Medulla oblongata (tissue), 1 donor: ENCODE measurements at regions not wholly inside any gene's neighbourhood (a gene's known extent, or its start where the extent isn't known, plus 50 kb on each side); places are given as distances from the start of the nearest gene placed in this dataset.
"Not testable (repeated sequence)": the region's sequence is repeated elsewhere in the genome, so short reads cannot be mapped to it uniquely, and the experiment has no call there.

Experiments
- DNase-seq: peaks from one replicate; pipeline ENCODE4 v3.0.0-alpha.2; 2015; ENCODE audit errors: extremely low spot score

- no peak for DNase-seq
Observed at GRCh38 chr18:64415218-64415617, 266.3 kb upstream of the LINC00305 start.

GRCh38 chr18:64410685-64411084 lies 261.8 kb upstream of the LINC00305 start:
- DNase-seq, result no peak

DNA sequence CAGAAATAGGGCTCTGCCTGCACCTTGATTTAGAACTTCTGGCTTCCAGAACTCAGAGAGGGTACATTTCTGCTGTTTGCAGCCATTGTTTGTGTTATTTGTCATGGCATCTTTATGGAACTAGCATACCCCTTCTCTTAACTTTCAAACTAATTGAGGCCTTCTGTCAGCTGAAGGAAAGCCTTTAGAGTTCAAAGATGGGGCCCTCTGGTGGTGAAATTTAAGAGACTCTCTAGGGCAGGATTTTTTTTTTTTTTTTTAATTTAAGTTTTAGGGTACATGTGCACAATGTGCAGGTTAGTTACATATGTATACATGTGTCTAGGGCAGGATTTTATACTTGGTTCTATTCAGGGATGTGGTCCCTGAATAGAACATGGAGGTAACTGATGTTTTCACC lies 260.6 kb upstream of the LINC00305 start:
- DNase-seq, result no peak

GRCh38 chr18:64407606-64408005 lies 258.7 kb upstream of the LINC00305 start:
- no peak for DNase-seq

DNA sequence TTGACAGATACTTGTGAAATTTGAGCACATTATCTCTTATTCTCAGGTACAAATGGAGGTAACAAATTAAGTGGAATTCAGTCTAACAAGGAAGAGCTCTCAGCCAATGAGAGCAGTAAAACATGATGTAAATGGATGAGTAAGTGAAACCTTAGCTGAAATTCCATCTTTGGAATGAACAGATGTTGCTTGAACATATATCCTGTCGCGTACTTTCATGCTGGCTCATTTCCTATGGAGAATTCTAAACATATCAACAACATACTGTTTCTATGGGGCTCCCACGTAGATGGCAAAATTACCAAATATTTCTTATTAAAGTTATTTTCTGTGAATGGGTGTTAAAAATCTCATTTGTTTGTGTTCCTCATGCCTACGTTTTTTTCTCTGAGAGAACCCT lies 256.3 kb upstream of the LINC00305 start:
- no peak for DNase-seq

DNA sequence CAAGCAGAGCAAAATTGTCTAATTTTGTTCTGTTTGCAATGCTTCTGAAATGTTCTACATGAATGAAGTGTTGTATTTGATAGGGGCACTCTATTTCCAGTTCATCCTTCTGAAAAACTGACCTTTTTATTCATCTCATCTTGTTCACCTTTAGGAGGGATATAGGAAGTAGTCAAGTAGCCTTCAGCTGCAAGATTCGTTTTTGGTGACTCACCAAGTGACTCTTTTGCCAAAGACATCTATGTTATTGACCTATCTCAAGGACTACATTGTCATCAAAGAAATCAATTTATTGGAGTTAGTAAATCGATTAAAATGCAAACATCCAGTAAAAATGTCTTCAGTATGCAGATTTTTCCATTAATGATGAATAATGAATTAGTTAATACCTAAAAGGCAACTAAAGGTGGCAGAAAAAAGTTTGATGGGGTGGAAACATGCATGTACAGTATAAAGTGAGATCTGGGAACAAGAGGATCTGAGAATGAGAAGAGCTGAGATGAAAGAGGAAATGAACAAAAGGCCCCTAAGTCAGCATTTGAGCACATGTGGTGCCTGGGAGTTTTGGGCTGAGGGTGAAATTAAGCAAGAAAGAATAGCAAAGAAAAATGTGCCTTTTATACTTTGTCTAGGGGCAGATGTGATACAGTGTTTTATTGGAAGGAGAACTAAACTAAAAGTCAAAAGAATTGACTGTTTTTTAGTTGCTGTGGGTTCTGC lies 255.1 kb upstream of the LINC00305 start:
- DNase-seq, result no peak

GRCh38 chr18:64402636-64403035 lies 253.7 kb upstream of the LINC00305 start:
- DNase-seq, result no peak

GRCh38 chr18:64401268-64402060 lies 252.6 kb upstream of the LINC00305 start:
- no peak for DNase-seq

- no peak for DNase-seq
Observed at GRCh38 chr18:64399566-64399965, 250.7 kb upstream of the LINC00305 start.

DNA sequence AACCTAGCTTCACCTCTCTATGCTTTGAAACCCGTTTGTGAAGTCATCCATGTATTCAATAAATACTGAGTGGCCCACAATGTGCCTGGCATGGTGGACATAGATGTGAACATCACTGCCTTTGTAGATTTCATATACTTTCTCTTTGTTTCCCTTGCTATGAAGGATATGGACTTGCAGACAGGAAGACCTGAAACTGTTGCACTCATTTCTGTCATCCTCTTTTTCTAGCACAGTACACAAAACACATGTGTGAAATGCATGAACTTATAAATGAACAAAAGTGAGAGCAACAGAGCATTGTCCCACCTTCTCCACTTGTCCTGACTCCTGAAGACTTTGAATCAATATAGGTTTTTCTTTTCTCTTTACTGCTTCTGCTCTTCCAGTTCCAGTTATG lies 249.4 kb upstream of the LINC00305 start:
- no peak for DNase-seq

DNA sequence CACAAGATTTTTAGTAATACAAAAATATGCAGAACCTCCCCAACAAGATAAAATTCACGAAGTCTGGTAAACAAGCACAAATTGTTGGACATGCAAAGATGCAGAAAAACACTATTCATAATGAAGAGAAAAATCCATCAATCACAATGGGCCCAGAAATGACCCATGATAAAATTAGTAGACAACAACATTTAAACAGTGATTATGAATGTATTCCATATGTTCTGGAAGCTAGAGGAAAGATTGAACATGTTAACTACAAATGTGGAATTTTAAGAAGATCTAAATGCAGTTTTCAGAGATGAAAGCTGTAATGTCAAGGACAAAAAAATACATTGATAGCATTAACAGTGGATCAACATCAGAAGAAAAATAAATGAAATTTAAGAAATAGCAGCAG lies 243.3 kb upstream of the LINC00305 start:
- no peak for DNase-seq

DNA sequence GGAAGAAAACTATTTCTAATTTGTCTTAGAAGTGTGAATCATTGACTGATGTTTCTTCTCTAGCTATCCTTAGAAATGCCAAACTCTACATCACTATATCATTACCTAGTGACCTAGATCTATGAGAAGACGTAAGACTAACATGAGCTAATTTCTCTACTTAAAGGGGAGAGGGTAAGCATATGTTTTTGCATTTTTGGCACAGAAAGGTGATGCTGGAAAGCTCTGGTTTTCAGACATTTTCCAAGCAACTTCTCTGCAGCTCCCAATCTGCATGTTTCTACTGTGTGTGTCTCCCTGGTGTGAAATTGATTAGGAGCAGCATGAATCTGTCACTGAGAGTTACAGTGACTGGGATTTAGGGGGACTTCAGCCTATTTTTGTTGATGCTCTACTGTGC lies 235.2 kb upstream of the LINC00305 start:
- DNase-seq, result no peak

- DNase-seq, result no peak
Observed at GRCh38 chr18:64380117-64380516, 231.2 kb upstream of the LINC00305 start.

GRCh38 chr18:64379662-64380061 lies 230.8 kb upstream of the LINC00305 start:
- DNase-seq, result no peak

DNA sequence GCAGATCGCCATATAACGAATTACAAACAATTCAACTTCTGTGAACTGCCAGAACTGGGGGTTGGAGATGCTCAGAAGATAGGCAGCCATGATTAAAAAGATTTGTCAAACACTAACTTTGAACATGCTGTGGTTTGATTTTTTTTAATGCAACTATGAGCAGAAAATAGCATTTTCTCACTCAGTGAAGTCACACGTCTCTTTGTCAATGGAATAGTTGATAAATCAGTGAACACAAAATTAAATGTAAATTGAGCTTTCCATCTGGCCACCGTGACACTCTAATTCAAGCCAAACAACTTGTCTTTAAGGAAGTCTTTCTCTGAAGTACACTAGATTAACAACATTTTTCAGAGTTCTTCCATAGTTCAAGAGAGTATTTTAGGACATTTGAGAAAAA lies 228.6 kb upstream of the LINC00305 start:
- DNase-seq, result no peak

DNA sequence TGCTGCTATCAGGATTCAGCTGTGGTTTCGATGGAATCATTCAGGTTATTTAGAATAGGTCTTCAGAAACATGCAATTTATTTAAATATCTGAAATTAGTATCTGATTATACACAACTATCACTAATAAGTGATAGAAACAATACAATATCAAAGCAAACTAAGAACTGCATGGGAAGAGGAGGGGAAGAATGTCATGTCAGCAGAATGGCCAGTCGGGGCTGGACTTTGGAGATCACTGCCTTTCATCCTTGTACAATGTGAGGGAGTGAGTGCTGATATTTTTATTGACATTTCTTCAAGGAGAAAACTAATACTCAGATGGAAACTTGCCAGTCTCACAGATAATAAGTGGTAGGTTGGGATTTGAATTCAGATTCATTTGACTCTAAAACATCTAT lies 224.0 kb upstream of the LINC00305 start:
- DNase-seq, result no peak

DNA sequence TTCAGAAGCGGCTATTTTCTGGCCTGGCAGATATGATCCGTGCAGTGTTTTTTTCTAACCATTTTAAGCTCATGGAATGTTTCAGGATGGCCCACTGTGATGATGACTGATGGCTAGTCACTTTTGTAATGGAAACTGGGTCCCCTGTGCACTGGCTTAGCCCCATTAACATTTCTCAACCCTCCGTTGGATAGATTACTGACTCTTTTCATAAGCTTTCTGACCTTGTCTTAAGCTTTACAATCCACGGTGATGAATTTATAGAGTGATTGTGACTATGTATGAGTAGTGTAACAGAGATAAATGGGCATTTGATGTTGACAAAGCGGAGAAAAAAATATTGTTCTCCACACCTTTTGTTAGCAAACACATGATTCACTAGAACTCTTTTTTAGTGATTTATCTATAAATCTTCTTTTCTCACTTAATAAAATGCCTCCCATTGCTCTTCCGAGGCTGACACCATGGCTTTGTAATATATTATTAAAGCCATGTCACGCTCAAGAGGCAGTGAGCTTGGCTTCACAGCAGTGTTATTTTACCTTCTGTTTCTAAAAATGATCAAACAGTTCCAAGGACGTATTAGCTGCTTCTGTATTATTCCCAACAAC lies 221.0 kb upstream of the LINC00305 start:
- not testable (repeated sequence) for DNase-seq

GRCh38 chr18:64365106-64365505 lies 216.2 kb upstream of the LINC00305 start:
- DNase-seq, result no peak

GRCh38 chr18:64337673-64338072 lies 188.8 kb upstream of the LINC00305 start:
- DNase-seq, result no peak

GRCh38 chr18:64337018-64337417 lies 188.1 kb upstream of the LINC00305 start:
- no peak for DNase-seq

DNA sequence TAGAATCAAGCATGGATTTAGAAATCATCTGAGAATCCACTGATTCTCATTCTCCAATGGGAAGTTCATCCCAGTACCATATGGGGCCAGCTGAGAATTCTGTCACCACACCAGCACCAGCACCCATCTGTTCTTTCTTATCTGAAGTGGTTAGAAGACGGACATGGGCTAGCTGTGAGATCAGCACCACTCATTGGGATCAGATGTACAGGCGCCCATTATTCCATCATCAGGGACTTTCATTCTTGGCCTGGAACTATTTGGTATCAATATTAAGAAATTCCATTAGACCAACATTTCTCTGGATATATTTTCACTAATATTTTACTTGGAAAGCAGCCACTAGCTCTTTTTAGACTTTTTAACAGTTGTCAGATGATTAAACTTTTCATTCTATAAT lies 185.9 kb upstream of the LINC00305 start:
- DNase-seq, result no peak

GRCh38 chr18:64333584-64333983 lies 184.7 kb upstream of the LINC00305 start:
- DNase-seq, result no peak

DNA sequence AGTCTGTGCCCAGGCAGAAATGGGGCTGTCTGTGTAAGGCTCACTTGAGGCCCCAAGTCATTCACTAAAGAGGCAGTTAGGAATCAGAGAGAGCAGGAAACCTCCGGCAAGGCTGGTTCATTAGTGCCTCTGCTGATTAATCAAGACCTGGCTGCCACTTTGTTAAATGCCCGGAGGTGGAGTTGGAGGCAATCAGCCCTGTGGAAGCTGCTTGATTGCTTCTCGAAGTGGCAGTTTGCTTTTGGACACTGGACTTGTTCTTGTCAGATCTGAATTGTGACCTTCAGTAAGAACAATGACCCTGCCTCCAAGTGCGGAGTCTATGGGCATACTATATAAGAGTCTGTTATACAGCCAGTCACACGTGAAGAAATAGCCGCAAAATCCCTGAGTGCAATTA lies 183.9 kb upstream of the LINC00305 start:
- DNase-seq, result no peak
